Astrocyte (in vitro differentiated cells and primary cell): ENCODE measurements at regions not wholly inside any gene's neighbourhood (a gene's known extent, or its start where the extent isn't known, plus 50 kb on each side); places are given as distances from the start of the nearest gene placed in this dataset.

Experiments used
- DNase-seq: peaks from one replicate; pipeline ENCODE4 v3.0.0-alpha.2; 2010; ENCODE audit warnings: low read depth
- FAIRE-seq: peaks from 2 replicates; lab custom pipeline; 2011; peaks lifted over from hg19 to GRCh38; lab: Jason Lieb, UNC
- H2AFZ ChIP-seq: 2 replicates; pipeline ENCODE4 v1.6.0; 2012; ENCODE audit warnings: low read depth, low read length, inconsistent platforms
- H3K27ac ChIP-seq: 2 replicates; pipeline ENCODE4 v1.5.1; 2011; ENCODE audit warnings: low read depth, low read length, inconsistent platforms
- H3K27me3 ChIP-seq: 2 replicates; pipeline ENCODE4 v1.6.0; 2011; ENCODE audit warnings: low read length, inconsistent platforms; ENCODE audit not compliant: insufficient read depth
- H3K36me3 ChIP-seq: 2 replicates; pipeline ENCODE4 v1.5.1; 2011; ENCODE audit warnings: low read length, inconsistent platforms; ENCODE audit not compliant: insufficient read depth
- H3K4me1 ChIP-seq: 2 replicates; pipeline ENCODE4 v1.5.1; 2011; ENCODE audit warnings: low read length, inconsistent platforms; ENCODE audit not compliant: insufficient read depth
- H3K4me2 ChIP-seq: 2 replicates; pipeline ENCODE4 v1.6.0; 2012; ENCODE audit warnings: low read length, inconsistent platforms
- H3K4me3 ChIP-seq: 2 replicates; pipeline ENCODE4 v1.5.1; 2011; ENCODE audit warnings: low read depth, mild to moderate bottlenecking, low read length, inconsistent platforms; ENCODE audit not compliant: insufficient read depth
- H3K79me2 ChIP-seq: 2 replicates; pipeline ENCODE4 v1.6.0; 2012; ENCODE audit warnings: mild to moderate bottlenecking, low read length, inconsistent platforms; ENCODE audit not compliant: insufficient read depth
- H3K9ac ChIP-seq: 2 replicates; pipeline ENCODE4 v1.6.0; 2012; ENCODE audit warnings: mild to moderate bottlenecking, low read length, inconsistent platforms
- H3K9me3 ChIP-seq: 2 replicates; pipeline ENCODE4 v1.5.1; 2012; ENCODE audit warnings: low read depth, mild to moderate bottlenecking, low read length, inconsistent platforms; ENCODE audit not compliant: insufficient read depth
- H4K20me1 ChIP-seq: 2 replicates; pipeline ENCODE4 v1.6.0; 2012; ENCODE audit warnings: low read length, inconsistent platforms; ENCODE audit not compliant: insufficient read depth
- H3K27ac Mint-ChIP-seq: one replicate; pipeline ENCODE4 v1.8.0; 2021; ENCODE audit warnings: mild to moderate bottlenecking, mixed read lengths; ENCODE audit not compliant: unreplicated experiment
- H3K27me3 Mint-ChIP-seq: one replicate; pipeline ENCODE4 v1.8.0; 2021; ENCODE audit warnings: low read depth, mixed read lengths; ENCODE audit not compliant: unreplicated experiment
- H3K36me3 Mint-ChIP-seq: one replicate; pipeline ENCODE4 v1.8.0; 2021; ENCODE audit warnings: low read depth, mixed read lengths; ENCODE audit not compliant: unreplicated experiment
- H3K4me1 Mint-ChIP-seq: one replicate; pipeline ENCODE4 v1.8.0; 2021; ENCODE audit warnings: low read depth, mixed read lengths; ENCODE audit not compliant: unreplicated experiment
- H3K4me3 Mint-ChIP-seq: one replicate; pipeline ENCODE4 v1.8.0; 2021; ENCODE audit warnings: mild to moderate bottlenecking, moderate library complexity, mixed read lengths; ENCODE audit not compliant: unreplicated experiment
- H3K9me3 Mint-ChIP-seq: one replicate; pipeline ENCODE4 v1.8.0; 2021; ENCODE audit warnings: mild to moderate bottlenecking, mixed read lengths; ENCODE audit not compliant: unreplicated experiment
- CTCF ChIP-seq: IDR thresholded peaks from 2 replicates; pipeline ENCODE4 v1.5.1; 2011; ENCODE audit warnings: low read depth, mild to moderate bottlenecking, inconsistent platforms, low read length, moderate library complexity; ENCODE audit not compliant: insufficient read depth
- EZH2 ChIP-seq: IDR thresholded peaks from 2 replicates; pipeline ENCODE4 v1.6.1; 2012; ENCODE audit warnings: mild to moderate bottlenecking, low read length, inconsistent platforms; ENCODE audit not compliant: insufficient read depth

GRCh38 chr9:575139-575538 lies 266.4 kb upstream of the DMRT1 start:
- no peak overlapping the region for H3K27ac ChIP-seq
- H3K9me3 ChIP-seq = no peaks in the 10 kb centered on the region
- no peak overlapping the region for H2AFZ ChIP-seq
- no peak overlapping the region for H3K27ac Mint-ChIP-seq
- H3K36me3 Mint-ChIP-seq = peaks cover 6% of the 10 kb centered on the region
- no peaks in the 10 kb centered on the region for H4K20me1 ChIP-seq
- no peaks in the 10 kb centered on the region for H3K79me2 ChIP-seq
- H3K4me3 ChIP-seq = no peak overlapping the region
- H3K4me1 Mint-ChIP-seq = peaks cover 11% of the 10 kb centered on the region
- no peak for DNase-seq
- TF ChIP-seq CTCF (no peak), EZH2 (no peak)
- H3K36me3 ChIP-seq = no peaks in the 10 kb centered on the region
- no peaks in the 10 kb centered on the region for H3K27me3 ChIP-seq
- H3K4me1 ChIP-seq = peaks cover 3% of the 10 kb centered on the region
- no peaks in the 10 kb centered on the region for H3K9me3 Mint-ChIP-seq
- no peak overlapping the region for H3K9ac ChIP-seq
- no peaks in the 10 kb centered on the region for H3K27me3 Mint-ChIP-seq
- no peak overlapping the region for H3K4me2 ChIP-seq
- no peak for FAIRE-seq
- H3K4me3 Mint-ChIP-seq = no peak overlapping the region

- H3K9me3 ChIP-seq = no peaks in the 10 kb centered on the region
- H3K27ac ChIP-seq = no peak overlapping the region
- TF ChIP-seq CTCF (no peak), EZH2 (no peak)
- DNase-seq = no peak
- no peaks in the 10 kb centered on the region for H4K20me1 ChIP-seq
- no peak overlapping the region for H3K4me3 Mint-ChIP-seq
- H3K79me2 ChIP-seq = no peaks in the 10 kb centered on the region
- no peaks in the 10 kb centered on the region for H3K36me3 ChIP-seq
- FAIRE-seq = no peak
- H3K9me3 Mint-ChIP-seq = no peaks in the 10 kb centered on the region
- H3K4me1 Mint-ChIP-seq = peaks cover 3% of the 10 kb centered on the region
- no peak overlapping the region for H3K9ac ChIP-seq
- H3K4me1 ChIP-seq = no peaks in the 10 kb centered on the region
- no peak overlapping the region for H3K27ac Mint-ChIP-seq
- H3K27me3 ChIP-seq = no peaks in the 10 kb centered on the region
- no peak overlapping the region for H3K4me3 ChIP-seq
- H3K4me2 ChIP-seq = no peak overlapping the region
- no peaks in the 10 kb centered on the region for H3K27me3 Mint-ChIP-seq
- no peak overlapping the region for H2AFZ ChIP-seq
- H3K36me3 Mint-ChIP-seq = peaks cover 7% of the 10 kb centered on the region
These were observed 260.7 kb upstream of the DMRT1 start for GRCh38 chr9:580652-581342.
